HepG2 (cell line): ENCODE measurements at regions not wholly inside any gene's neighbourhood (a gene's known extent, or its start where the extent isn't known, plus 50 kb on each side); places are given as distances from the start of the nearest gene placed in this dataset.

ENCODE experiments used
- ATAC-seq: fragments of 200-7000 bp; cut with Tn5 transposase; 3 replicates; pipeline ENCODE4 v1.9.1; 2020; ENCODE audit warnings: mild to moderate bottlenecking, moderate library complexity
- BruUV-seq: library from RNA; stranded (reverse); fragments of 400-500 nt; replicated peaks from 2 replicates; lab custom pipeline; 2021; lab: Mats Ljungman, UMichigan
- CTCF ChIA-PET: fragments of 300-600 bp; formaldehyde crosslinking; extraction: SDS; loops from one replicate; lab custom pipeline; 2021; ENCODE audit warnings: low total read pairs, inconsistent platforms, low intra/inter-chr PET ratio; lab: Yijun Ruan, JAX
- POLR2A ChIA-PET: fragments of 350-600 bp; sonication (Branson Sonifier 250); formaldehyde crosslinking; loops from one replicate; lab custom pipeline; 2020; ENCODE audit warnings: antibody characterized with exemption, inconsistent platforms; lab: Yijun Ruan, JAX
- DNase-seq: peaks from one replicate; pipeline ENCODE4 v3.0.0-alpha.2; 2015; ENCODE audit warnings: low spot score
- FAIRE-seq: peaks from 3 replicates; lab custom pipeline; 2011; peaks lifted over from hg19 to GRCh38; lab: Jason Lieb, UNC
- H2AFZ ChIP-seq: one replicate; pipeline ENCODE4 v1.6.1; 2011; ENCODE audit warnings: low read length, inconsistent platforms
- H3K27ac ChIP-seq: fragments of 300-600 bp; 3 replicates; pipeline ENCODE4 v1.8.0; 2011; ENCODE audit warnings: mixed run types, mild to moderate bottlenecking, mixed read lengths, low read length, inconsistent platforms; ENCODE audit not compliant: insufficient read depth; ENCODE audit errors: extremely low read length
- H3K27me3 ChIP-seq, 2 experiments: fragments of 200-600 bp in 1 of 2; 2 replicates in 1 of 2; 3 replicates in 1 of 2; pipeline versions ENCODE4 v1.6.0 to v1.8.0; 2011; ENCODE audit warnings: low read length in 2 of 2, mild to moderate bottlenecking in 2 of 2, moderate library complexity in 2 of 2, inconsistent platforms in 1 of 2; ENCODE audit not compliant: insufficient read depth in 2 of 2, control insufficient read depth in 1 of 2
- H3K36me3 ChIP-seq, 2 experiments: fragments of 200-600 bp in 1 of 2; replicated peaks in 1 of 2; 2 replicates in 1 of 2; 3 replicates in 1 of 2; pipeline versions ENCODE4 v1.5.1 to v1.8.0; 2011; ENCODE audit warnings: low read length in 2 of 2, inconsistent platforms in 1 of 2; ENCODE audit not compliant: insufficient read depth in 2 of 2, control insufficient read depth in 1 of 2
- H3K4me1 ChIP-seq: 2 replicates; pipeline ENCODE4 v1.5.1; 2012; ENCODE audit warnings: low read length, inconsistent platforms; ENCODE audit not compliant: insufficient read depth
- H3K4me2 ChIP-seq: 2 replicates; pipeline ENCODE4 v1.6.0; 2011; ENCODE audit warnings: low read depth, low read length, inconsistent platforms
- H3K4me3 ChIP-seq, 3 experiments: fragments of 200-600 bp in 1 of 3; sonication (generic), shearing (Covaris generic) in 1 of 3; replicated peaks in 1 of 3; 2 replicates each; pipeline ENCODE4 v1.5.1; 2011 to 2016; ENCODE audit warnings: low read length in 3 of 3, inconsistent platforms in 2 of 3, low read depth in 2 of 3, mild to moderate bottlenecking in 2 of 3, control low read depth in 1 of 3, mixed read lengths in 1 of 3; ENCODE audit not compliant: insufficient read depth in 1 of 3
- H3K79me2 ChIP-seq: one replicate; pipeline ENCODE4 v1.6.1; 2011; ENCODE audit warnings: low read length, inconsistent platforms; ENCODE audit not compliant: insufficient read depth
- H3K9ac ChIP-seq: 2 replicates; pipeline ENCODE4 v1.6.0; 2011; ENCODE audit warnings: mild to moderate bottlenecking, low read depth, low read length, inconsistent platforms; ENCODE audit not compliant: insufficient read depth
- H3K9me3 ChIP-seq: 2 replicates; pipeline ENCODE4 v1.5.1; 2012; ENCODE audit warnings: mild to moderate bottlenecking, low read length
- H4K20me1 ChIP-seq: 2 replicates; pipeline ENCODE4 v1.6.0; 2011; ENCODE audit warnings: inconsistent platforms, mild to moderate bottlenecking, low read length, moderate library complexity; ENCODE audit not compliant: insufficient read depth
- ATF7 ChIP-seq, 2 experiments: fragments of 450-650 bp in 1 of 2; sonication (generic) in 1 of 2; formaldehyde crosslinking in 1 of 2; IDR thresholded peaks; 2 replicates each; pipeline versions ENCODE4 v1.4.0 to v1.6.1; 2016 to 2020; ENCODE audit warnings: antibody characterized with exemption in 1 of 2, mild to moderate bottlenecking in 1 of 2, missing genetic modification reagents in 1 of 2
- HNRNPH1 ChIP-seq: fragments of 200-400 bp; formaldehyde crosslinking; optimal IDR thresholded peaks from 2 replicates; pipeline ENCODE3; 2017; ENCODE audit warnings: mild to moderate bottlenecking, low read depth, low read length
- KAT8 ChIP-seq: IDR thresholded peaks from 2 replicates; pipeline ENCODE4 v1.6.1; 2016; ENCODE audit warnings: missing genetic modification reagents, missing compliant biosample characterization
- MYC ChIP-seq: sonication (generic); formaldehyde crosslinking; IDR thresholded peaks from 2 replicates; pipeline ENCODE4 v1.9.0; 2021; ENCODE audit warnings: missing genetic modification reagents, borderline replicate concordance
- RXRA ChIP-seq: sonication (generic); formaldehyde crosslinking; IDR thresholded peaks from 2 replicates; pipeline ENCODE4 v1.5.1; 2020; ENCODE audit warnings: missing genetic modification reagents
- SETDB1 ChIP-seq: sonication (generic); formaldehyde crosslinking; IDR thresholded peaks from 2 replicates; pipeline ENCODE4 v1.5.1; 2020; ENCODE audit warnings: missing genetic modification reagents, mild to moderate bottlenecking, borderline replicate concordance
- ZNF230 ChIP-seq: sonication (generic); formaldehyde crosslinking; IDR thresholded peaks from 2 replicates; pipeline ENCODE4 v1.4.0; 2020; ENCODE audit warnings: mild to moderate bottlenecking, missing genetic modification reagents
- ZNF3 ChIP-seq: IDR thresholded peaks from 2 replicates; pipeline ENCODE4 v1.7.0; 2017; ENCODE audit warnings: inconsistent platforms
- WGBS: methylation state at CpG from one replicate; pipeline ENCODE4 v1.1.6; 2017; ENCODE audit warnings: low lambda C conversion rate; 5-methylcytosine and 5-hydroxymethylcytosine counted together
- in situ Hi-C: cut with HindIII; loops from 2 replicates; pipeline ENCODE4 v1.10.0; 2017; ENCODE audit warnings: low pct_unique_long_range_greater_than_20kb; ENCODE audit not compliant: extremely low pct_ligation_motif_present
- intact Hi-C: fragments of 100-400 bp; cut with micrococcal nuclease; formaldehyde crosslinking; loops from one replicate; pipeline ENCODE4 v1.10.0; 2022; ENCODE audit not compliant: unreplicated experiment
- TF ChIP-seq, protein P1 (sequence below): sonication (generic); formaldehyde crosslinking; IDR thresholded peaks from 2 replicates; pipeline ENCODE4 v1.4.0; 2020; ENCODE audit warnings: mild to moderate bottlenecking, missing genetic modification reagents
- TF ChIP-seq, protein P2 (sequence below): IDR thresholded peaks from 2 replicates; pipeline ENCODE4 v1.6.1; 2016
- TF ChIP-seq, protein P3 (sequence below): sonication (generic); formaldehyde crosslinking; IDR thresholded peaks from 2 replicates; pipeline ENCODE4 v1.4.0; 2020; ENCODE audit warnings: low read depth, mild to moderate bottlenecking, missing genetic modification reagents
- TF ChIP-seq, protein P4 (sequence below): IDR thresholded peaks from 2 replicates; pipeline ENCODE4 v1.6.1; 2016; ENCODE audit warnings: control low read depth

- TF ChIP-seq MYC (CRISPR knock-in tag), result no peak
- TF ChIP-seq, protein P1, sequence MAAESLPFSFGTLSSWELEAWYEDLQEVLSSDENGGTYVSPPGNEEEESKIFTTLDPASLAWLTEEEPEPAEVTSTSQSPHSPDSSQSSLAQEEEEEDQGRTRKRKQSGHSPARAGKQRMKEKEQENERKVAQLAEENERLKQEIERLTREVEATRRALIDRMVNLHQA (CRISPR knock-in tag), result no peak
- TF ChIP-seq, protein P2, sequence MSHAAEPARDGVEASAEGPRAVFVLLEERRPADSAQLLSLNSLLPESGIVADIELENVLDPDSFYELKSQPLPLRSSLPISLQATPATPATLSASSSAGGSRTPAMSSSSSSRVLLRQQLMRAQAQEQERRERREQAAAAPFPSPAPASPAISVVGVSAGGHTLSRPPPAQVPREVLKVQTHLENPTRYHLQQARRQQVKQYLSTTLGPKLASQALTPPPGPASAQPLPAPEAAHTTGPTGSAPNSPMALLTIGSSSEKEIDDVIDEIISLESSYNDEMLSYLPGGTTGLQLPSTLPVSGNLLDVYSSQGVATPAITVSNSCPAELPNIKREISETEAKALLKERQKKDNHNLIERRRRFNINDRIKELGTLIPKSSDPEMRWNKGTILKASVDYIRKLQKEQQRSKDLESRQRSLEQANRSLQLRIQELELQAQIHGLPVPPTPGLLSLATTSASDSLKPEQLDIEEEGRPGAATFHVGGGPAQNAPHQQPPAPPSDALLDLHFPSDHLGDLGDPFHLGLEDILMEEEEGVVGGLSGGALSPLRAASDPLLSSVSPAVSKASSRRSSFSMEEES (CRISPR knock-in tag), result no peak
Observed at GRCh38 chr5:89230178-89230577, 347.2 kb upstream of the MEF2C start (continued).

DNA sequence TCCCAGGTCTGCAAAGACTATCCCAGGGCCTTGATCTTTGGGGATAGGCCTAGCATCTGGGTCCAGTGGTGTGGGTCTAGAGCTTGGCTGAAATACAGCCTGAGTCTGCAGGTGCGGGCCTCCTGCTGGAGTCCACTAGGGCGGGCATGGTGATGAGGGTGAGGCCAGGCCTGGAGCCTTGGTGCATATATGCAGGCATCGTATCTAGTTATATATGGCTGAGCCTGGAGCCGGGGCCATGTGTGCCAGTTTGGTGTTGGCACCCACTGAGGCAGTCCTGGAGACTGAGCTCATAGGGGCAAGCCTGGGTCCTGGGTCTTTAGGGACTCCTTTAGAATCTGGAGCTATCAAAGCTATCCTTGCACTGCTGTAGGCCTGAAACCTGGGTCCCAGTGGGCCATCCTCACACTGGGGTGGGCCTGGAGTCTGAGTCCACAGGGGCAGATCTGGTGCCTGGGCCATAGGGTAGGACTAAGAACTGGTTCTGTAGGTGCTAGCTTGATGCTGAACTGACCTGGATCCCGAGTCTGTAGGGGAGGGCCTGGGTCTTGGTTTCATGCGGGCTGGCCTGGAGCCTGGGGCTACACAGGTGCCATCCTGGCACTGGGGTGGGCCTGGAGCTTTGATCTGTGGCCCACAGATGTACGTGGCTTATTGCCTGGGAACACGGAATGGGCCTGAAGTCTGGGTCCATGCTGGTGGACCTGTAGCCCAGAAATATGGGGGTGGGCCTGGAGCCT lies 346.5 kb upstream of the MEF2C start:
- H3K4me3 ChIP-seq, result no peak overlapping the region
- no peaks in the 10 kb centered on the region for H3K36me3 ChIP-seq
- no peaks in the 10 kb centered on the region for H3K4me1 ChIP-seq
- DNase-seq, result no peak
- peaks cover 21% of the 10 kb centered on the region for H3K9me3 ChIP-seq
- TF ChIP-seq RXRA (CRISPR knock-in tag), result no peak
- BruUV-seq, result no TSS peak
- H3K79me2 ChIP-seq, result no peaks in the 10 kb centered on the region
- no peaks in the 10 kb centered on the region for H3K27me3 ChIP-seq
- 30% methylated on average over 2 of the region's 8 CpGs for WGBS
- CTCF ChIA-PET, result no interaction called here
- in situ Hi-C loops (no loop called here), intact Hi-C loops (no loop called here)
- no peak for FAIRE-seq
- H2AFZ ChIP-seq, result no peak overlapping the region
- POLR2A ChIA-PET, result no interaction called here
- no peak for ATAC-seq
- no peak overlapping the region for H3K27ac ChIP-seq
- H3K4me2 ChIP-seq, result no peak overlapping the region
- no peak overlapping the region for H3K9ac ChIP-seq
- H4K20me1 ChIP-seq, result no peaks in the 10 kb centered on the region

GRCh38 chr5:89228355-89228754 lies 345.4 kb upstream of the MEF2C start:
- Histone ChIP-seq H3K9ac (no peak overlapping the region), H3K4me1 (no peaks in the 10 kb centered on the region), H3K4me2 (no peak overlapping the region), H3K9me3 (peaks cover 21% of the 10 kb centered on the region), H3K36me3 (no peaks in the 10 kb centered on the region), H4K20me1 (no peaks in the 10 kb centered on the region), H3K4me3 (no peak overlapping the region), H3K27me3 (no peaks in the 10 kb centered on the region), H3K27ac (no peak overlapping the region), H3K79me2 (no peaks in the 10 kb centered on the region), H2AFZ (no peak overlapping the region)
- no peak for ATAC-seq
- POLR2A ChIA-PET, result no interaction called here
- intact Hi-C loops, result no loop called here
- CTCF ChIA-PET, result no interaction called here
- 6% methylated on average over 1 of the region's 1 CpG for WGBS
- no peak for DNase-seq
- no TSS peak for BruUV-seq
- in situ Hi-C loops, result no loop called here
- no peak for FAIRE-seq
- TF ChIP-seq, protein P3, sequence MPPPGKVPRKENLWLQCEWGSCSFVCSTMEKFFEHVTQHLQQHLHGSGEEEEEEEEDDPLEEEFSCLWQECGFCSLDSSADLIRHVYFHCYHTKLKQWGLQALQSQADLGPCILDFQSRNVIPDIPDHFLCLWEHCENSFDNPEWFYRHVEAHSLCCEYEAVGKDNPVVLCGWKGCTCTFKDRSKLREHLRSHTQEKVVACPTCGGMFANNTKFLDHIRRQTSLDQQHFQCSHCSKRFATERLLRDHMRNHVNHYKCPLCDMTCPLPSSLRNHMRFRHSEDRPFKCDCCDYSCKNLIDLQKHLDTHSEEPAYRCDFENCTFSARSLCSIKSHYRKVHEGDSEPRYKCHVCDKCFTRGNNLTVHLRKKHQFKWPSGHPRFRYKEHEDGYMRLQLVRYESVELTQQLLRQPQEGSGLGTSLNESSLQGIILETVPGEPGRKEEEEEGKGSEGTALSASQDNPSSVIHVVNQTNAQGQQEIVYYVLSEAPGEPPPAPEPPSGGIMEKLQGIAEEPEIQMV, result no peak
- TF ChIP-seq ZNF230 (CRISPR knock-in tag) (no peak), HNRNPH1 (no peak), ZNF3 (CRISPR knock-in tag) (no peak), KAT8 (CRISPR knock-in tag) (no peak), ATF7 (IDR thresholded peaks at IDR 0.05) (no peak), ATF7 (CRISPR knock-in tag; IDR thresholded peaks at IDR 0.05) (no peak), SETDB1 (CRISPR knock-in tag) (no peak)
- TF ChIP-seq, protein P4, sequence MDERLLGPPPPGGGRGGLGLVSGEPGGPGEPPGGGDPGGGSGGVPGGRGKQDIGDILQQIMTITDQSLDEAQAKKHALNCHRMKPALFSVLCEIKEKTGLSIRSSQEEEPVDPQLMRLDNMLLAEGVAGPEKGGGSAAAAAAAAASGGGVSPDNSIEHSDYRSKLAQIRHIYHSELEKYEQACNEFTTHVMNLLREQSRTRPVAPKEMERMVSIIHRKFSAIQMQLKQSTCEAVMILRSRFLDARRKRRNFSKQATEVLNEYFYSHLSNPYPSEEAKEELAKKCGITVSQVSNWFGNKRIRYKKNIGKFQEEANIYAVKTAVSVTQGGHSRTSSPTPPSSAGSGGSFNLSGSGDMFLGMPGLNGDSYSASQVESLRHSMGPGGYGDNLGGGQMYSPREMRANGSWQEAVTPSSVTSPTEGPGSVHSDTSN, result no peak
